Glutamatergic neuron (in vitro differentiated cells): ENCODE measurements at regions not wholly inside any gene's neighbourhood (a gene's known extent, or its start where the extent isn't known, plus 50 kb on each side); places are given as distances from the start of the nearest gene placed in this dataset.

Experiments
- DNase-seq: peaks from one replicate; pipeline ENCODE4 v3.0.0; 2022
- H3K27ac Mint-ChIP-seq: one replicate; pipeline ENCODE4 v1.8.0; 2020; ENCODE audit warnings: mild to moderate bottlenecking, mixed read lengths, inconsistent platforms; ENCODE audit not compliant: unreplicated experiment
- H3K27me3 Mint-ChIP-seq: one replicate; pipeline ENCODE4 v1.8.0; 2020; ENCODE audit warnings: mild to moderate bottlenecking, moderate library complexity, mixed read lengths, inconsistent platforms; ENCODE audit not compliant: unreplicated experiment
- H3K36me3 Mint-ChIP-seq: one replicate; pipeline ENCODE4 v1.8.0; 2020; ENCODE audit warnings: mild to moderate bottlenecking, mixed read lengths, inconsistent platforms; ENCODE audit not compliant: unreplicated experiment
- H3K4me1 Mint-ChIP-seq: one replicate; pipeline ENCODE4 v1.8.0; 2020; ENCODE audit warnings: mild to moderate bottlenecking, low read depth, mixed read lengths, inconsistent platforms; ENCODE audit not compliant: unreplicated experiment
- H3K4me3 Mint-ChIP-seq: one replicate; pipeline ENCODE4 v1.8.0; 2020; ENCODE audit warnings: mild to moderate bottlenecking, mixed read lengths, inconsistent platforms; ENCODE audit not compliant: unreplicated experiment
- H3K9me3 Mint-ChIP-seq: one replicate; pipeline ENCODE4 v1.8.0; 2020; ENCODE audit warnings: mild to moderate bottlenecking, moderate library complexity, mixed read lengths, inconsistent platforms; ENCODE audit not compliant: unreplicated experiment
- CTCF ChIP-seq: fragments of 200-600 bp; sonication (generic); IDR thresholded peaks from one replicate; pipeline ENCODE4 v1.5.0; 2021; ENCODE audit not compliant: partially characterized antibody, unreplicated experiment

DNA sequence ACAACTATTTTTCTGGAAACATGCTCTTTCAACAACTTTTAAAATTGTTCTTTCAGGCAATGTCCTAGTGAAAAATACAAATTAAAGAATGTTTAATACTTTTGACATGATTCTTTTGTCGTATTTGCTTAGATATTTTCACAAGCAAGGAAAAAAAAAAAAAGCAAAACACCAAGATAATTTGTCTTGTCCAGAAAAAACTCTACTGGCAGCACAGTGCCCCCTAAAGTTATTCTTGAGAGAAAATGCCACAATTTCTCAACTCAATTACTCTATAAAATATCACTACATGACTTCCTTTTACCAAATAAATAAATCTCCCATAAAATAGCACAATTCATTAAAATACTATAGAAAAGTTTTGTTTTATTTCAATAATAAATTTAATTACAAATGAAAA is 652.5 kb upstream of the EPHA7 start:
- TF ChIP-seq CTCF, result no peak
- no peak for DNase-seq
- Mint-ChIP-seq H3K9me3 (no peaks in the 10 kb centered on the region), H3K27me3 (no peaks in the 10 kb centered on the region), H3K4me1 (no peaks in the 10 kb centered on the region), H3K36me3 (no peaks in the 10 kb centered on the region), H3K27ac (no peak overlapping the region), H3K4me3 (no peak overlapping the region)

- Mint-ChIP-seq H3K27ac (no peak overlapping the region), H3K4me1 (no peaks in the 10 kb centered on the region), H3K4me3 (no peak overlapping the region), H3K9me3 (no peaks in the 10 kb centered on the region), H3K27me3 (no peaks in the 10 kb centered on the region), H3K36me3 (no peaks in the 10 kb centered on the region)
- no peak for DNase-seq
- TF ChIP-seq CTCF, result no peak
Measured at GRCh38 chr6:94065707-94066337, 646.5 kb upstream of the EPHA7 start.

DNA sequence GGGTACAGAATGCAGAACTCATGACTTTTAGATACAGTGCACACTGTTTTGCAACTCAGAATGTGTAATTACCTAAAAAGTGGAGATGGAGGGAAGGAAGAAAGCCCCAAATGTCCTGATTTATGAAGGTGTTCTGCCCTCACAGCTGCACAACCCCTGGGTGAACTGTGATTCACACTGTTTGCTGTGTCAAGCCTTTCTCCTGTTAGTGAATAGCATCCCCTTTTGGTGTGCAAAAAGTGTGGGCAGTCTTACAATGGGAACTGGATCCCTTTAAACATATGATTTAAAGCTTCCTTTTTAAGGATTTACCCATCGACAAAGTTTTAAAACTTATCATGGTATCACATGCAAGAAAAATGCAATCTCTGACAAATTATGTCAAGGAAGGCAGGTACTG is 633.4 kb upstream of the EPHA7 start:
- Mint-ChIP-seq H3K27ac (no peak overlapping the region), H3K36me3 (no peaks in the 10 kb centered on the region), H3K9me3 (no peaks in the 10 kb centered on the region), H3K27me3 (no peaks in the 10 kb centered on the region), H3K4me1 (peaks cover 11% of the 10 kb centered on the region), H3K4me3 (no peak overlapping the region)
- TF ChIP-seq CTCF, result no peak
- no peak for DNase-seq

GRCh38 chr6:94050515-94050914 is 631.2 kb upstream of the EPHA7 start:
- no peaks in the 10 kb centered on the region for H3K36me3 Mint-ChIP-seq
- no peaks in the 10 kb centered on the region for H3K9me3 Mint-ChIP-seq
- H3K27me3 Mint-ChIP-seq, result no peaks in the 10 kb centered on the region
- TF ChIP-seq CTCF, result no peak
- H3K4me1 Mint-ChIP-seq, result peaks cover 13% of the 10 kb centered on the region
- DNase-seq, result no peak
- no peak overlapping the region for H3K27ac Mint-ChIP-seq
- H3K4me3 Mint-ChIP-seq, result no peak overlapping the region

DNA sequence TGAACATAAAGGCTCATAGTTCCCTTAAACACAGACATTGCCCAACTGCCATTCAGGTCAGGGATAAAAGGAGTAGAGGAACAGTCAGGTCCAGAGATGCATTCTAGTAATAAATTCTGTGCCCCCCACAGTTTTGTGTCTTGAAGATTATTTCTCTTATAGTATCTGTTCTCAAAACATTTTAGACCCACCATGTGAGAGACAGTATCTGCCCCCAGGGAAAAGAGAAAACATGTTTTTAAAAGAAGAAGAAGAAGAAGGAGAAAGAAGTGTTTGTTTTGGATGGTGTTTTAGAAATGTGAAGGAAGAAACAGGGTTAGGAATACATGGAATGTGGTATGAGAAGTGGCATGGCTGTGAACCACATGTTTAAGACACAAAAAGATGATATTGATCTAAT is 629.6 kb upstream of the EPHA7 start:
- no peaks in the 10 kb centered on the region for H3K27me3 Mint-ChIP-seq
- H3K9me3 Mint-ChIP-seq, result no peaks in the 10 kb centered on the region
- H3K27ac Mint-ChIP-seq, result no peak overlapping the region
- no peak for TF ChIP-seq CTCF
- peaks cover 13% of the 10 kb centered on the region for H3K4me1 Mint-ChIP-seq
- H3K36me3 Mint-ChIP-seq, result no peaks in the 10 kb centered on the region
- H3K4me3 Mint-ChIP-seq, result no peak overlapping the region
- DNase-seq, result no peak
